Endothelial cell of umbilical vein (primary cell): ENCODE measurements at regions not wholly inside any gene's neighbourhood (a gene's known extent, or its start where the extent isn't known, plus 50 kb on each side); places are given as distances from the start of the nearest gene placed in this dataset.

Experiments
- CTCF ChIP-seq, 2 donors: IDR thresholded peaks; 1 replicate in 1 of 2; 2 replicates in 1 of 2; pipeline ENCODE4 v1.5.1; 2011; ENCODE audit warnings: low read length in 2 of 2, mild to moderate bottlenecking in 2 of 2, moderate library complexity in 2 of 2, control low read depth in 1 of 2, inconsistent platforms in 1 of 2, low read depth in 1 of 2; ENCODE audit not compliant: insufficient read depth in 1 of 2; ENCODE audit errors: extremely low read depth in 1 of 2
- MAX ChIP-seq: IDR thresholded peaks from 2 replicates; pipeline ENCODE4 v1.6.1; 2011; ENCODE audit not compliant: insufficient read depth, insufficient read length
- MYC ChIP-seq: IDR thresholded peaks from one replicate; pipeline ENCODE4 v1.6.1; 2011; ENCODE audit warnings: mild to moderate bottlenecking, low read depth, low read length
- POLR2A ChIP-seq: IDR thresholded peaks from 2 replicates; pipeline ENCODE4 v1.6.1; 2012; ENCODE audit warnings: low read depth, mild to moderate bottlenecking, control low read depth, low read length
- POLR2AphosphoS5 ChIP-seq: IDR thresholded peaks from 2 replicates; pipeline ENCODE4 v1.6.1; 2012; ENCODE audit warnings: low read depth, mild to moderate bottlenecking, control low read depth, low read length, moderate library complexity; ENCODE audit not compliant: insufficient read depth

- no peak for TF ChIP-seq POLR2AphosphoS5
- no peak for TF ChIP-seq POLR2A
- TF ChIP-seq CTCF (IDR thresholded peaks at IDR 0.05; ENCODE audit: extremely low read depth in 1 of 2, insufficient read depth in 1 of 2, low read depth in 1 of 2, low read length in 2 of 2), result no peak
- TF ChIP-seq MAX, result no peak
- TF ChIP-seq MYC, result no peak
Measured at GRCh38 chr18:1294229-1294628, 389.6 kb downstream of the ADCYAP1 start.
